Activated T-cell treated with anti-CD3 and anti-CD28 coated beads, Interleukin-2, amount 50 U/mL, for 72 hours (primary cell): ENCODE measurements at regions not wholly inside any gene's neighbourhood (a gene's known extent, or its start where the extent isn't known, plus 50 kb on each side); places are given as distances from the start of the nearest gene placed in this dataset.
"Not testable (repeated sequence)": the region's sequence is repeated elsewhere in the genome, so short reads cannot be mapped to it uniquely, and the experiment has no call there.

ENCODE experiments used
- ATAC-seq, 2 donors: fragments of 150-1000 bp; cut with Tn5 transposase; replicated peaks in 1 of 2; 2 replicates each; pipeline ENCODE4 v1.10.0; 2021; ENCODE audit warnings: moderate library complexity in 2 of 2, mild to moderate bottlenecking in 1 of 2
- DNase-seq, 2 donors: peaks; one replicate each; pipeline ENCODE4 v3.0.0; 2021 to 2022; ENCODE audit warnings: mixed read lengths in 1 of 2
- H3K27ac Mint-ChIP-seq: one replicate; pipeline ENCODE4 v1.8.0; 2022; ENCODE audit warnings: mild to moderate bottlenecking, moderate library complexity, mixed read lengths
- H3K27me3 Mint-ChIP-seq: one replicate; pipeline ENCODE4 v1.8.0; 2022; ENCODE audit warnings: low read depth, mixed read lengths
- H3K36me3 Mint-ChIP-seq, 2 donors: one replicate each; pipeline ENCODE4 v1.8.0; 2022; ENCODE audit warnings: mixed read lengths in 2 of 2, mild to moderate bottlenecking in 1 of 2; ENCODE audit not compliant: insufficient read depth in 2 of 2
- H3K4me1 Mint-ChIP-seq: one replicate; pipeline ENCODE4 v1.8.0; 2022; ENCODE audit warnings: low read depth, mixed read lengths
- H3K4me3 Mint-ChIP-seq, 2 donors: one replicate each; pipeline ENCODE4 v1.8.0; 2022; ENCODE audit warnings: mild to moderate bottlenecking in 2 of 2, mixed read lengths in 2 of 2, moderate library complexity in 2 of 2
- H3K9me3 Mint-ChIP-seq, 2 donors: one replicate each; pipeline ENCODE4 v1.8.0; 2022; ENCODE audit warnings: mixed read lengths in 2 of 2

DNA sequence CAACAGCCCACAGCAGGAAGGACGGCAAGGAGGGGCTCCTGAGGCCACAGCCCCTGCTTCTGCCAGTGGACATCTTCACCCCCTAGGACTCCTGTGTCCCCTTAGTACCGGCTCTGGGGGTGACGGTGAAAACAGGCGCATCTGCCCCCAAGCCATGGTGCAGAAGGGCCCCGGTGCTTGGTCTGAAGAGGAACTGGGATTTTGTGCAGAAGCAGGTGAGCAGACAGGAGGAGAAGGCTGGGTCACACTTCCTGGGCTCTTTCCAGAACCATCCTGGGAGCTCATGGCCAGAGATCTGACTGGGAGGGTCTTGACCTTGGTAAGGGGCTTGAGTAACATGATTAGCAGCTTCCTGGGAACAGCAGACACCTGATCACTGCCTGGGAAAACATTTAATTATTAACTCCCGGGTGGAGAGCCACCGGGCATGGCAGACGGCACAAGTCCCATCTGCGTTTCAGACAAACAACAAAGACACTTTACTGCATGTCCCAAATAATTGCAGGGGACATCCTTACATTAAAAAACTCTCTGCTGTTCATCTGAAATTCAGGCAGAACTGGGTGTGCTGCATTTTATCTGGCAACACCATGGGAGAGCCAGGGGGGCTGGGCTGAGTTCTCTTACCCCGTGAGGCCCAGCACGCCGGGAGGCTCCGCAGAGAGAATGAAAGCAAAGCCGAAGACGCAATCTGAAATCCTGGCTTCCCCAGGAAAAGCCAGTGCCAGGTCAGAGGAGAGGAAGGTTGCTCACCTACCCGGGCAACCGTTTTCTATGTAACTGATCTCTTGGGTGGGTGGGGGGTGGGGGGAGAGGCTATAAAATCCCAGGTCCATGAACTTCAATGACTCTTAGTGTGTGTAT is 1542.8 kb downstream of the TSPY10 start:
- no peak overlapping the region for H3K4me3 Mint-ChIP-seq
- H3K9me3 Mint-ChIP-seq = peaks cover 0 to under 1% of the 10 kb centered on the region in 2 donors
- H3K27ac Mint-ChIP-seq = no peak overlapping the region
- DNase-seq (no peak), ATAC-seq (no peak)
- no peaks in the 10 kb centered on the region for H3K36me3 Mint-ChIP-seq
- H3K27me3 Mint-ChIP-seq = no peaks in the 10 kb centered on the region
- H3K4me1 Mint-ChIP-seq = no peaks in the 10 kb centered on the region

DNA sequence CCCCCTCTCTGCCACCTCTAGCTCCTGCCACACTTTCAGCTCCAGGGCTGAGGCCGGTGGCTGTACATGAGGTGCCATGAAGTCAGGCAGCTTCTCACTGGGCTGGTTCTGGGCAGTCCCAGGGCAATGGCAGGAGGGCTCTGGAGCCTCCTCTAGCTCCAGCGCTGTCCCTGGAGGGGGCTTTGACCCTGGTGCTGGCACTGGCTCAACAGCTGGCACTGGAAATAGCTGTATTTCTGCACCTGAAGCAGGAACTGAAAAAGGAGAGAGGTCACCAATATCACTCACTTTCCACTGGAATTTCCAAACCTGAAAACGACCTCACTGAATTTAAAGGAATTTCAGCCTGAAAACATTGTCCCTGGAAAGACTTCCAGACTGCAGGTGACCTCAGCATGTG is 1558.1 kb downstream of the TSPY10 start:
- not testable (repeated sequence) for H3K36me3 Mint-ChIP-seq, H3K27ac Mint-ChIP-seq, DNase-seq, H3K4me3 Mint-ChIP-seq, H3K4me1 Mint-ChIP-seq, H3K9me3 Mint-ChIP-seq, H3K27me3 Mint-ChIP-seq, ATAC-seq

DNA sequence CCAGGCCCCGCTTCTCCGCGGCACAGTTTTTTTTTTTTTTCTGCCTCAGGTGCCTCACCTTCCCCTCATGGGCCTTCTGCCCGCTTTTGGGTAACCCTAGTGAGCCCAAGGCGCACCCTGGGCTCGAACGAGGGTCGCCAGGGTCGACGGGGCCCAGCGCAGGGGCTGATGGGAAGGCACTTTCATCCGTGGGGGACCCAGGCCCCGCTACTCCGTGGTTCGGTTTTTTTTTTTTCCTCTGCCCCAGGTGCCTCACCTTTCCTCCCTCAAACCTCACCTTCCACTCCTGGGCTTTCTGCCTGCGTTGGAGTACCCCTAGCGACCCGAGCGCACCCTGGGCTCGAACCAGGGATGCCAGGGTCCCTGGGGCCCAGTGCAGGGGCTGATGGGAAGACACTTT is 1569.8 kb downstream of the TSPY10 start:
- not testable (repeated sequence) for H3K27me3 Mint-ChIP-seq, H3K9me3 Mint-ChIP-seq

DNA sequence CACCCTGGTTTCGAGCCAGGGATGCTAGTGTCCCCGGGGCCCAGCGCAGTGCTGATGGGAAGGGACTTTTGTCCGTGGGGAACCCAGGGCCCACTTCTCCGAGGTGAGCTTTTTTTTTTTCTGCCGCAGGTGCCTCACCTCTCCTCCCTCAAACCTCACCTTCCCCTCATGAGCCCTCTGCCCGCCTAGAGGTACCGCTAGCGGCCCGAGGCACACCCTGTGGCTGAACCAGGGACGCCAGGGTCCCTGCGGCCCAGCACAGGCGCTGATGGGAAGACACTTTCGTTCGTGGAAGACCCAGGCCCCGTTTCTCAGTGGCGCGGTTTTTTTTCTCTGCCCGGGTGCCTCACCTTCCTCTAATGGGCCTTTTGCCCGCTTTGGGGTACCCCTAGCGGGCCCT is 1570.7 kb downstream of the TSPY10 start:
- not testable (repeated sequence) for H3K27me3 Mint-ChIP-seq, ATAC-seq, H3K27ac Mint-ChIP-seq, DNase-seq, H3K4me1 Mint-ChIP-seq, H3K9me3 Mint-ChIP-seq, H3K4me3 Mint-ChIP-seq, H3K36me3 Mint-ChIP-seq

More for the DNA sequence above, 1569.8 kb downstream of the TSPY10 start:
- H3K4me1 Mint-ChIP-seq, DNase-seq, H3K36me3 Mint-ChIP-seq, H3K4me3 Mint-ChIP-seq, ATAC-seq, H3K27ac Mint-ChIP-seq: not testable (repeated sequence)

DNA sequence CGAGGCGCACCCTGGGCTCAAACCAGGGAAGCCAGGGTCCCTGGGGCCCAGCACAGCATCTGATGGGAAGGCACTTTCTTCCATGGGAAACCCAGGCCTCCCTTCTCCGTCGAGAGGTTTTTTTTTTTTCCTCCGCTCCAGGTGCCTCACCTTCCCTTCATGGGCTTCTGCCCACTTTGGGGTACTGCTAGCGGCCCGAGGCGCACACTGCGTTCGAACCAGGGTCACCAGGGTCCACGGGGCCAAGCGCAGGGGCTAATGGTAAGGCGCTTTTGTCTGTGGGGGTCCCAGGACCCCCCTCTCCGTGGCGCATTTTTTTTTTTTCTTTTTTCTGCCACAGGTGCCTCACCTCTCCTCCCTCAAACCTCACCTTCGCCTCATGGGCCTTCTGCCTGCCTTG is 1571.3 kb downstream of the TSPY10 start:
- H3K27ac Mint-ChIP-seq = no peak overlapping the region
- no peaks in the 10 kb centered on the region for H3K4me1 Mint-ChIP-seq
- H3K4me3 Mint-ChIP-seq = no peak overlapping the region
- H3K27me3 Mint-ChIP-seq = no peaks in the 10 kb centered on the region
- no peak for ATAC-seq
- H3K36me3 Mint-ChIP-seq = no peaks in the 10 kb centered on the region
- DNase-seq = no peak
- H3K9me3 Mint-ChIP-seq = no peaks in the 10 kb centered on the region

DNA sequence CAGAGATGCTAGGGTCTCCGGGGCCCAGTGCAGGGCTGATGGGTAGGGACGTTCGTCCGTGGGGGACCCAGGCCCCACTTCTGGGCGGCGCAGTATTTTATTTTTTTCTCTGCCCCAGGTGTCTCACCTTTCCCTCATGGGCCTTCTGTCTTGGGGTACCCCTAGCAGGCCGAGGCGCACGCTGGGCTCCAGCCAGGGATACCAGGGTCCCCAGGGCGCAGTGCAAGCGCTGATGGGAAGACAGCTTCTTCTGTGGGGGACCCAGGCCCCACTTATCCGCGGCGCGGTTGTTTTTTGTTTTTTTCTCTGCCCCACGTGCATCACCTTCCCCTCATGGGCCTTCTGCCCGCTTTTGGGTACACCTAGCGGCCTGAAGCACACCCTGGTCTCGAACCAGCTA is 1572.8 kb downstream of the TSPY10 start:
- H3K27ac Mint-ChIP-seq, H3K9me3 Mint-ChIP-seq: not testable (repeated sequence)

DNA sequence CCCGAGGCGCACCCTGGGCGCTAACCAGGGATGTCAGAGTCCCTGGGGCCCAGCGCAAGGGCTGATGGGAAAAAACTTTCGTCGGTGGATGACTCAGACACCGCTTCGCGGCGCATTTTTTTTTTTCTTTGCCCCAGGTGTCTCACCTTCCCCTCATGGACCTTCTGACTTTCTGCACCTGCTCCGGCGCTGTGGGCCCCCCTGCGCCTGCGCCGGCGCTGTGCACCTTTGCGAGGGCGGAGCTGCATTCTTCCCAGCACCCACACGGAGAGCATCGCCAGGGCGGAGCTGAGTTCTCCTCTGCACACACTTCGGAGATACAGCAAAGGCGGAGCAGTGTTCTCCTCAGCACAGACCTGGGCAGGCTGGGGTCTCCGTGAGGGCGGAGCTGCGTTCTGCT is 1575.3 kb downstream of the TSPY10 start:
- not testable (repeated sequence) for H3K4me1 Mint-ChIP-seq, H3K36me3 Mint-ChIP-seq, H3K4me3 Mint-ChIP-seq, H3K27me3 Mint-ChIP-seq, ATAC-seq, DNase-seq, H3K27ac Mint-ChIP-seq, H3K9me3 Mint-ChIP-seq

More for the DNA sequence above, 1572.8 kb downstream of the TSPY10 start:
- H3K4me1 Mint-ChIP-seq, H3K4me3 Mint-ChIP-seq, H3K27me3 Mint-ChIP-seq, DNase-seq, H3K36me3 Mint-ChIP-seq, ATAC-seq: not testable (repeated sequence)

DNA sequence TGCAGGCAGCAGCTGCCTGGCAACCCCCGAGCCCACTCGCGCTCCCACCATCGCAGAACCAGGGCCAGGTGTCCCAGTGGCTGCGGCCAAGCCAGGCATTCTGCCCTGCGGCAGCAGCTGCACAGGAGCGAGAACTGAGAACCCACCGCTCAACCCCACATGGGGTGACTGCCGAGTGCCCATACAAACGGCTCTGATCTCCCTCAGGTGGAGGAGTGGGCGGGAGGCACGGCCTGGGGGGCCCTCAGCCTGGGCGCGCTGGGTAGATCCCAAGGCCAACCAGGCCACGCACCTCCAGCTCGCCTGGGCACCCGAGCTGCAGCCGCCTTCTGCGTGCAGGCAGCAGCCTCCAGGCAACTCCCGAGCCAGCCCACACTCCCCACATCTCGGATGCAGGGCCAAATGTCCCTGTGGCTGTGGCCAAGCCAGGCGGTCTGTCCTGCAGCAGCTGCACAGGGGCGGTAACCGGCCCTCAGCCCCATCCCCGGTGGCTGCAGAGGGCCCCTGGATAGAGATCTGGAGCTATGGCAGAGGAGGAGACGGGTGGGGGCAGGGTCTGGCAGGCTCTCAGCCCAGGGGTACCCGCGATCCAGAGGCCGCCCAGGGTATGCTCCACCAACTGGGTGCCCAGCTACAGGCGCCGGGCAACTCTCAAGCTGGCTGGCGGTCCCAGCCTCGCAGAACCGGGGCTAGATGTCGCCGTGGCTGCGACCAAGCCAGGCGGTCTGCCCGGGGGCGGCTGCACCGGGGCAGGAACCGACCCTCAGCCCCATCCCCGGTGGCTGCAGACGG is 1579.6 kb downstream of the TSPY10 start:
- H3K4me3 Mint-ChIP-seq, H3K36me3 Mint-ChIP-seq, DNase-seq, H3K27me3 Mint-ChIP-seq, H3K4me1 Mint-ChIP-seq, ATAC-seq, H3K27ac Mint-ChIP-seq, H3K9me3 Mint-ChIP-seq: not testable (repeated sequence)

DNA sequence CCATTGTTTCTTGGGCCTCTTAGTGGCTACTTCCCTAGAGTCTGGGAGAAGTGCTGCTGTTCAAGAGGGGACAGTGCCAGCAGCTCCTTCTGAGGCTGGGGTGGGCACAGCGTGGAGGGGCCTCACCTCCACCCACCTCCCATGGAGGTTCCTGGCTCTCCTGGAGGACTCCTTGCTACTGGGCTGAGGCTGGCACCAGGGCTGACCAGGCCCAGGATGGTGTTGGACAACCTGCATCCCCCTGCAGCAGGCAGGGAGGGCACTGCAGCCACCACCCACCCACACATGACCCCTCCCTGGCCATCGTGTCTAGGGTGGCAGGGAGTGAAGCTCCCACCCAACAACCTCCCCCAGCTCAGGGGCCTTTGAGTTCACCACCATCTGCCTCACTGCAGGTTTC is 1549.3 kb upstream of the USP9Y start:
- not testable (repeated sequence) for ATAC-seq, DNase-seq, H3K9me3 Mint-ChIP-seq, H3K27me3 Mint-ChIP-seq, H3K27ac Mint-ChIP-seq, H3K4me1 Mint-ChIP-seq, H3K36me3 Mint-ChIP-seq, H3K4me3 Mint-ChIP-seq

DNA sequence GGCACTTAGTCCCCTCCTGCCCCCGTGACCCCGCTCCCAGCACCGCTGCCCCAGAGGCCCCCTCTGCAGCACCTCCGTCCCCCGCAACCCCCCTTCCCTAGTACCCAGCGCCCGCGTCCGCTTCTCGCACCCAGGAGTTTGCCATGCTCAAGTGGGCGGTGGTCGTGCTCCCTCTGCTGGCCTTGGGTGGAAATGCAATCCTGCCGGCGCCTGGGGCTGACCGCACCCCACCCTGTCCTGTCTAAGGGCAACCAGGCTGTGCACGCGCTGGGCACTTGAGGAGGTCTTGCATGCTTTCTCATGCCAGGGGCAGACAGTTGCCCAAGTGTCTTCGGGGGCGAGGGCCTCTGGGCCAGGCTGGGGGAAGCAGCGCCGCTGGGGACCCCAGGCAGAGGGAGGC is 1544.9 kb upstream of the USP9Y start:
- not testable (repeated sequence) for H3K4me1 Mint-ChIP-seq, DNase-seq, H3K9me3 Mint-ChIP-seq, H3K27me3 Mint-ChIP-seq, H3K36me3 Mint-ChIP-seq, ATAC-seq, H3K4me3 Mint-ChIP-seq, H3K27ac Mint-ChIP-seq

DNA sequence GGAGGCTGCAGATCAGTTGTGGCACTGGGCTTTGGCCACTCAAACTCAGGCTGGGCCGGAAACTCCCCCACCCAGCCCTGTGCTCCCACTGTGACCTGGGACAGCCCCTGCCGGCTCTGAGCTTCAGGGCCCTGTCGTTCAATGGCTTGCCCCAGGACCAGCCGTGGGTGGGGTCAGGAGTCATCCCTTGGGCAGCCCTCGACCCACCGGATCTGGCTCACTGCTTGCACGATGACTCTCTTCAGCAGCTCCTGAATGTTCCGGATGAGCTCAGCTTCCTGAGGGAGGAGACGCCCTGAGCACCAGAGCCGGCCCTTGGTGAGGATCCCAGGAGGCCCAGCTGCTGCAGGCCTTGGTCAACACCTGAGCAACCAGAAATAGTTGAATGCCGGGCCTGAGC is 1544.2 kb upstream of the USP9Y start:
- H3K27me3 Mint-ChIP-seq, H3K27ac Mint-ChIP-seq, H3K4me1 Mint-ChIP-seq, H3K36me3 Mint-ChIP-seq, H3K9me3 Mint-ChIP-seq, H3K4me3 Mint-ChIP-seq, ATAC-seq, DNase-seq: not testable (repeated sequence)

DNA sequence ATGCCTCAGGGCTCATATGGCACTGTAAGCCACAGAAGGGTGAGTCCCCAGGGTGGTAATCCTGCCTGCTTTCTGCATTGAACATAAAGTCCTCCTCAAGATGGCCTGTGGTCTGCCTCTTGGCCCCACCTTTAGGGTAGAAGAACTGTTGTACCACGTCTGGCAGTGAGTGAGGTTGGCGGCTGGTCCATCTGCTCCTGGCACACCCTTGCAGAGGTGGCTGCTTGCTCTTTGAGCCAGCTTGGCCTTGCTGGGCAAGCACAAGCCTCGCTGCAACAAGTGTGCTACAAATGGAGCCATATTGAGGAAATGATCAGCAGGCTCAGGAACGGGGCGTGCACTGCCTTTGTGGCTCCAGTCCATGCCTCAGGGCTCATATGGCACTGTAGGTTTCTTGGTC is 1524.0 kb upstream of the USP9Y start:
- H3K4me3 Mint-ChIP-seq, H3K36me3 Mint-ChIP-seq, ATAC-seq, H3K27ac Mint-ChIP-seq, DNase-seq, H3K27me3 Mint-ChIP-seq, H3K9me3 Mint-ChIP-seq, H3K4me1 Mint-ChIP-seq: not testable (repeated sequence)

DNA sequence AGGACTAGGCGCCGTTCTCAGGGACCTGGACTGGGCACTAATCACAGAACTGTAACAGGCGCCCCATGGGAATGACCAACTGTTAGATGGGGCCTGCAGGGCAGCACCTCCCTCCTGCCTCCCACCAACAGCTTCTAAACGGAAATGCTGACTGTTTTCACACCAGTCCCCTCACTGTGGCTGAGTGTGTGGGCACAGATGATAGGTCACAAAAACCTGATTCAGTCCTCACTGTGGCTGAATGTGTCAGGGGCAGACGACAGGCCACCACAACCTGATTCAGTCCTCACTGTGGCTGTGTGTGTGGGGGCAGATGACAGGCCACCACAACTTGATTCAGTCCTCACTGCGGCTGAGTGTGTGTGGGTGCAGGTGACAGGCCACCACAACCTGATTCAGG is 1499.9 kb upstream of the USP9Y start:
- H3K36me3 Mint-ChIP-seq, H3K27ac Mint-ChIP-seq, H3K27me3 Mint-ChIP-seq, H3K9me3 Mint-ChIP-seq, H3K4me3 Mint-ChIP-seq, ATAC-seq, H3K4me1 Mint-ChIP-seq: not testable (repeated sequence)
- DNase-seq = peak in 1 of 2 donors; percentile 2
